GM12892 (cell line): ENCODE measurements at regions not wholly inside any gene's neighbourhood (a gene's known extent, or its start where the extent isn't known, plus 50 kb on each side); places are given as distances from the start of the nearest gene placed in this dataset.

Experiments
- POLR2A ChIP-seq: IDR thresholded peaks from 2 replicates; pipeline ENCODE4 v1.6.1; 2011; ENCODE audit warnings: low read depth, low read length, control low read depth
- POLR2AphosphoS5 ChIP-seq: IDR thresholded peaks from 2 replicates; pipeline ENCODE4 v1.6.1; 2011; ENCODE audit warnings: low read depth, low read length, control low read depth
- TAF1 ChIP-seq: IDR thresholded peaks from 2 replicates; pipeline ENCODE4 v1.6.1; 2011; ENCODE audit warnings: low read depth, mild to moderate bottlenecking, control low read depth, low read length, borderline replicate concordance

GRCh38 chr18:67411116-67411515, 105.4 kb downstream of the DSEL start:
- no peak for TF ChIP-seq POLR2A
- no peak for TF ChIP-seq POLR2AphosphoS5
- TF ChIP-seq TAF1 = no peak
